K562 (cell line): ENCODE measurements at regions not wholly inside any gene's neighbourhood (a gene's known extent, or its start where the extent isn't known, plus 50 kb on each side); places are given as distances from the start of the nearest gene placed in this dataset.

Experiments
- ARNT ChIP-seq, 2 experiments: fragments of 450-650 bp; IDR thresholded peaks; 2 replicates each; pipeline ENCODE4 v1.6.1; 2016; ENCODE audit warnings: mild to moderate bottlenecking in 1 of 2
- CTCF ChIP-seq, 3 experiments: IDR thresholded peaks in 2 of 3; conservative IDR thresholded peaks in 1 of 3; 2 replicates each; pipeline ENCODE4 v1.5.1; 2011 to 2012; ENCODE audit warnings: low read length in 3 of 3, mild to moderate bottlenecking in 3 of 3, control low read depth in 2 of 3, improper control_type of control experiment in 1 of 3, inconsistent platforms in 1 of 3, low read depth in 1 of 3, mixed read lengths in 1 of 3, moderate library complexity in 1 of 3; ENCODE audit not compliant: insufficient read depth in 2 of 3
- FOS ChIP-seq: IDR thresholded peaks from 3 replicates; pipeline ENCODE4 v1.6.1; 2011; ENCODE audit not compliant: insufficient read length; ENCODE audit errors: extremely low read depth
- HNRNPK ChIP-seq: fragments of 200-400 bp; formaldehyde crosslinking; IDR thresholded peaks from one replicate; pipeline ENCODE4 v1.6.1; 2018; ENCODE audit warnings: mild to moderate bottlenecking, low read depth, low read length; ENCODE audit not compliant: poor library complexity, severe bottlenecking
- MYC ChIP-seq, 2 experiments: fragments of 250-450 bp in 1 of 2; sonication (Bioruptor Pico) in 1 of 2; IDR thresholded peaks; 2 replicates each; pipeline versions ENCODE4 v1.5.1 to v1.6.1; 2012 to 2021; ENCODE audit warnings: low read depth in 2 of 2, borderline replicate concordance in 1 of 2, improper control_type of control experiment in 1 of 2, low read length in 1 of 2, mild to moderate bottlenecking in 1 of 2, moderate library complexity in 1 of 2
- PRDM10 ChIP-seq: fragments of 450-650 bp; IDR thresholded peaks from 2 replicates; pipeline ENCODE4 v1.6.1; 2018; ENCODE audit not compliant: partially characterized antibody
- PRPF4 ChIP-seq: fragments of 200-400 bp; formaldehyde crosslinking; IDR thresholded peaks from one replicate; pipeline ENCODE4 v1.6.1; 2017; ENCODE audit warnings: low read length, low read depth, mild to moderate bottlenecking; ENCODE audit not compliant: insufficient read depth, poor library complexity, severe bottlenecking
- RAD51 ChIP-seq: fragments of 450-650 bp; IDR thresholded peaks from 2 replicates; pipeline ENCODE4 v1.7.1; 2016; ENCODE audit warnings: low read depth, mild to moderate bottlenecking, borderline replicate concordance
- TCF7L2 ChIP-seq: fragments of 150-350 bp; IDR thresholded peaks from 2 replicates; pipeline ENCODE4 v1.6.1; 2016; ENCODE audit warnings: low read depth, mild to moderate bottlenecking, low read length, moderate library complexity
- TGIF2 ChIP-seq: sonication (generic); formaldehyde crosslinking; IDR thresholded peaks from 2 replicates; pipeline ENCODE4 v1.8.1; 2022; ENCODE audit warnings: mild to moderate bottlenecking, missing genetic modification reagents, moderate library complexity
- USF2 ChIP-seq: sonication (generic); formaldehyde crosslinking; IDR thresholded peaks from 2 replicates; pipeline ENCODE4 v1.5.0; 2020; ENCODE audit warnings: missing genetic modification reagents
- YBX1 ChIP-seq: fragments of 450-650 bp; IDR thresholded peaks from 2 replicates; pipeline ENCODE4 v1.7.1; 2016; ENCODE audit warnings: mild to moderate bottlenecking
- ZNF224 ChIP-seq: sonication (generic); formaldehyde crosslinking; IDR thresholded peaks from 2 replicates; pipeline ENCODE4 v1.8.0; 2022; ENCODE audit warnings: mild to moderate bottlenecking, missing genetic modification reagents
- ZNF431 ChIP-seq: sonication (generic); formaldehyde crosslinking; IDR thresholded peaks from 2 replicates; pipeline ENCODE4 v1.8.0; 2022; ENCODE audit warnings: mild to moderate bottlenecking, missing genetic modification reagents

GRCh38 chr13:59340151-59340550 lies 823.6 kb downstream of the DIAPH3 start:
- TF ChIP-seq ZNF224 (no peak), FOS (no peak), CTCF (IDR thresholded peaks at IDR 0.05 in 2 of 3, conservative IDR thresholded peaks at IDR 0.05 in 1 of 3; ENCODE audit: insufficient read depth in 2 of 3, low read depth in 1 of 3, low read length in 3 of 3) (no peak), MYC (IDR thresholded peaks at IDR 0.05; ENCODE audit: low read depth, low read length) (no peak), MYC (CRISPR knock-in tag; IDR thresholded peaks at IDR 0.05; ENCODE audit: borderline replicate concordance, low read depth) (no peak), TGIF2 (no peak), HNRNPK (no peak), ARNT (IDR thresholded peaks at IDR 0.05) (no peak), TCF7L2 (no peak), YBX1 (no peak), PRPF4 (no peak), ZNF431 (no peak), RAD51 (no peak), PRDM10 (no peak), USF2 (CRISPR knock-in tag) (no peak)
